Gastroesophageal sphincter (tissue), 3 donors: ENCODE measurements at regions not wholly inside any gene's neighbourhood (a gene's known extent, or its start where the extent isn't known, plus 50 kb on each side); places are given as distances from the start of the nearest gene placed in this dataset.

Source experiments
- CTCF ChIP-seq, 4 experiments: fragments of 200-600 bp in 2 of 4; fragments of 450-650 bp in 2 of 4; sonication (generic) in 1 of 4; IDR thresholded peaks; one replicate each; pipeline ENCODE4 v1.5.1; 2017 to 2019; ENCODE audit warnings: antibody characterized with exemption in 4 of 4, mild to moderate bottlenecking in 2 of 4, moderate library complexity in 2 of 4
- POLR2A ChIP-seq, 2 donors: fragments of 450-650 bp; IDR thresholded peaks; one replicate each; pipeline ENCODE4 v1.6.1; 2017; ENCODE audit warnings: antibody characterized with exemption in 2 of 2, mild to moderate bottlenecking in 2 of 2, moderate library complexity in 1 of 2
- POLR2AphosphoS5 ChIP-seq: sonication (generic); formaldehyde crosslinking; IDR thresholded peaks from one replicate; pipeline ENCODE4 v1.6.1; 2017; ENCODE audit warnings: antibody characterized with exemption

- no peak for TF ChIP-seq POLR2AphosphoS5
- no peak for TF ChIP-seq CTCF (IDR thresholded peaks at IDR 0.05)
- no peak for TF ChIP-seq POLR2A (IDR thresholded peaks at IDR 0.05)
These were observed 1087.1 kb upstream of the ALCAM start for GRCh38 chr3:104279617-104280016.
